GM21367 (cell line): ENCODE measurements at regions not wholly inside any gene's neighbourhood (a gene's known extent, or its start where the extent isn't known, plus 50 kb on each side); places are given as distances from the start of the nearest gene placed in this dataset.

ENCODE experiments used
- ATAC-seq: cut with Tn5 transposase; IDR thresholded peaks from one replicate; pipeline ENCODE4 v1.9.1; 2021; ENCODE audit not compliant: unreplicated experiment

DNA sequence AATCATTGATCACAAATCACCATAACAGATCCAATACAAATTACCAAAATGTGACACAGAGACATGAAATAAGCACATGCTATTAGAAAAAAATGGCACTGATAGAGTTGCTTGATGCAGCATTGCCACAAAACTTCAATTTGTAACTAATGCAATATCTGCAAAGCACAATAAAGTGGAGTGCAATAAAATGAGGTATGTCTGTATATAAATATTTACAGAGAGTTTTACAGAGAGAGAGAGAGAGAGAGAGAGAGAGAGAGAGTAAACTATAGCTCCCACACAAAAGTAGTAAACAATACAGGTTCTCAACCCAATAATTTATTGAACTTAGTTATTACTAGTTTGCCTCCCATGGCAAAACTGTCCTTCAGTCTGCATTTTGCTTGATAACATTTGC lies 1807.0 kb downstream of the SUCLG1 start:
- ATAC-seq = no peak

DNA sequence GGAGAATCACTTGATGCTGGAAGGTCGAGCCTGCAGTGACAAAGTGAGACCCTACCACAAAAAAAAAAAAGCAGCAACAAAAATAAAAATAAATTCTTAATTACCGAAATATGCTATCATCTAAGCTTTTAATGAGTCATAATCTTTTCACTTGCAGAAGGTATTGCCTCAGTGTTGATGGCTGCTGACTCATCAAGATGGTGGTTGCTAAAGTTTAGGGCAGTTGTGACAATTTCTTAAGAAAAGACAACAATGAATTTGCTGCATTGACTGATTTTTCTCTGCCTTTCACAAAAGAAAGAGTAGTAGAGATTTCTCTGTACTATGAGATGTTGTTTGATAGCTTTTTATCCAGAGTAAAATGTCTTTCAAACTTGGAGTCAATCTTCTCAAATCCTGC lies 1809.0 kb downstream of the SUCLG1 start:
- no peak for ATAC-seq

DNA sequence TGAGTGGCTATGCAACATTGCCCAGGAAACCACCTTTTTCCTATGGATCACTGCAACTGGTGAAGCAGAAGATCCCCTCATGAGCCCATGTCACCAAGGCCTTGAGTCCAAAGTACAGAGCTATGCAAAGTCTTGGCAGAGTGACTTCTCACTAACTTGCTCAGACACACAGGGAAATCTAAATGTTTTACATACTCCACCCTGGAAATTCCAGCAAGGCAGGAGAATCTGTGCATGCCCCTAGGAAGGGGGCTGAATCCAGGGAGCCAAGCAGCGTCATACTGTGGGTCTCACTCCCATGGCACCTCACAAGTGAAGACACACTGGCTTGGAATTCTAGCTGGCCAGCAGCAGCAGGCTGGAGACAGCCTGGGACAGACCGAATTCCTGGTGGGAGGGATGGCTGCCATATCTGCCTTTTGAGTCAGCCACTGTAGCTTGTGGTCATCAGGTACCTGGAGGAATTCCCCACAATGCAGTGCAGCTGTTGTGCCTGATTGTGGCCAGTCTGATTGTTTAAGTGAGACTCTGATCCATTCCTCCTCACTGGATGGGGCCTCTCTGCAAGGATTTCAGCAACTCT lies 1817.4 kb downstream of the SUCLG1 start:
- no peak for ATAC-seq

DNA sequence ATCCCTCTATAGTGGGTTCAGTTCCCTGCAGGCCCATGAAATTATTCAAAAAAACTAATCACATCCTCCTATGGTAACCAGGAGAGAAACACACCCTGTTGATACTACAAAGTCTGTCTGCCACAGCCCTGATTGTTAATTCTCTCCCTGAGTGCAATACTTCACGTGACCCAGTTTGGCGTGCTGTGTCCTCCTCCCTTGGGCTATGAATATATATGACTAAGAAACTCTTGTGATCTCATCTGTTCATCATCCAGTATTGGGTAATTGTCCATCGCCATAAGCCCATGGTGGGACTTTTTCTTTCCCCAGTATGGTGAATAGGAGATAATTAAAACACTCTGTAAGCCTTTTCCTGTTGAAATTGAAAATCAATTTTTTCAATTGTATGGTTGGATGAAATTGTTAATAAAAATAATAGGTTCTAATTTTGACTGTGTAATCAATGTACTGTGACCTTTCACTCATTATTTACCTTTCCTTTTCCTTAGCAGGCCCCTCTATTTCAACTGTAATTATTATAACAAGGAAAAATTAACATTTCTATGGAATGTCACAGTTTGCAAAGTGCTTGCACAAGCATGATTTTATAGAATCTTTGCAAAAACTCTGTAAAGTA lies 1822.6 kb downstream of the SUCLG1 start:
- ATAC-seq = no peak

DNA sequence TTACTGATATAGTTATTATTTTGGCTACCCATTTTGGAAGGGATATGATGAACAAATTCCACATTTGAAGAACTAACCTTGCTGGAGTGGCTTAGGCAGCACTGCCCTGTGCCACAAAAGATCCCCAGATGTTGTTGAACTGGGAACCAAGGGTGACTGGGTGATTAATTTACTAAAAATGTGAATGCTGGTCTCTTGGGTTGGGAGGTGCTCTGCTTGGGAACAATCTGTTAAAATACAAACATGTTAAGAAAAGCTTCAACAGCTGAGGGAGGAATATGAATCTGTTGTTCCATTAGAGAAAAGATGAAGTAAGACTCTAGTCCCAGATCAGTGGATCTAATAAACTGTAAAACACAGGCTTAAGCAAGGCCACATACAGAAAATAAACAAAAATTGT lies 1860.1 kb downstream of the SUCLG1 start:
- no peak for ATAC-seq

DNA sequence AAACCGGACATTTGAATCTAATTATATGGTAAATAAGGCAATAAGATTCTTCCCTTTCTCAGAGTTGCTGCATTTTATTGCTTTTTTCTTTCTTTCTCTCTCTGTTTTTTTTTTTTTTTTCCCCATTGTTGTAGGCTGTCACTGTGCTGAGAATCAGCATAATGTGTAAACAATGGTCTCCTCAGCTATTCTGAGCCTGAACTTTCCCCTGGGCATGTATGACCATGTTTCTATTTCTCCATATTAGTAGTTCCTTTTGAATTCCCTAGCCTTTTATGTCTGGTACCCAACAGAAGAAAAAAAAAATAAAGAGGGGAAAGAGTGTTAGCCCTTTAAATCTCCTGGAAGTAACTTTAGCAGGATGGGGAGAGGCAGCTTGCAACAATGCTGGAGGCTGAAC lies 1862.5 kb downstream of the SUCLG1 start:
- ATAC-seq = no peak

DNA sequence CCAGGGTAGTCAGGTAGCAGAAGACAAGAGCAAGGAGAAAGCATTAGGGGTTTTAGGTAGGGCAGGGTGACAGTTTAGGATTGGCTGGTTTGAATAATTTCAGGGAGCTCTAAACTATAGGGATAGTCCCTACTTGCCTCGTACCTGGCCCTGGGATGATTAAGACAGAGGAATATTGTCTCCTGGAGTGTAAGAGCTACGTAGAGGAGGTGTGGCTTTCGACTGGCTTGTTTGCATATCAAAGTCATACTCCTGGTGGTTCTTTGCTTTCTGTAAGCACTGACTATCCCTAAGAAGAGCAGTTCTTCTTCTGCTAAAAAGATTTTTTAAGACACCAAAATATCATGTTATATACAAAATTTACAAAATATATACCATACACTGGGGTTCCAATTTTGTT lies 1867.4 kb downstream of the SUCLG1 start:
- no peak for ATAC-seq

DNA sequence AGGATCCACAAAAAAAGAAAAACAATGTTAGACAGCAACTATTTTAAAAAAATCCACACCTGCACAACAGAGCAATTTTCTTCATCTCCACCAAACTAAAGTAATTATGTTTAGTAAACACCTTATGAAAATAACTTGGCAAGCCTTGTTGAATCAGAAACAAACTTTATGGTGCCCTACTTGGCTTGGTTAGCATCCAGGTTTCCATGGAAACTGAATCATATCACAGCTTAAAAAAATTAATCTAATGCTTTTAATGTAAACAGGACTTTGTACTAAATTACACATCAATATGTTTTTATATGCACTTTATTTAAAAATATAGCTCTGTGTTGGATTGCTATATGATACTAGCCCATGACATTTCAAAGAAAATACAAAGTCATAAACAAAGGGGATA lies 1882.4 kb downstream of the SUCLG1 start:
- no peak for ATAC-seq

DNA sequence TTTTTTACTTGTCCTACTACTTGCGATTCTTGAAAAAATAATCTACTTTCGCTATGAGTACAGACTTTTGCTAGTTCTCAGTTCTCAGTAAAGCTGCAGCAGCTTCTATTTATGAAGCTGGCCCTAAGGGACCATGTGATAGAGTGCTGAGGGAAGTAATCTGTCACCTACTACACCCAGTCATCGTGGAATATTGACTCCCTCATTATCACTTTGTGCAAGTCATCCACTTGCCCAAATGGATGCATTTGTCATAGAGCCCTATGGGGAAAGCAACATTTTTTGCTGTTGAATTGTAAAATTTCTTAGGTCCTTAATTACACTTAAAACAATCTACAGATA lies 1919.8 kb downstream of the SUCLG1 start:
- no peak for ATAC-seq

DNA sequence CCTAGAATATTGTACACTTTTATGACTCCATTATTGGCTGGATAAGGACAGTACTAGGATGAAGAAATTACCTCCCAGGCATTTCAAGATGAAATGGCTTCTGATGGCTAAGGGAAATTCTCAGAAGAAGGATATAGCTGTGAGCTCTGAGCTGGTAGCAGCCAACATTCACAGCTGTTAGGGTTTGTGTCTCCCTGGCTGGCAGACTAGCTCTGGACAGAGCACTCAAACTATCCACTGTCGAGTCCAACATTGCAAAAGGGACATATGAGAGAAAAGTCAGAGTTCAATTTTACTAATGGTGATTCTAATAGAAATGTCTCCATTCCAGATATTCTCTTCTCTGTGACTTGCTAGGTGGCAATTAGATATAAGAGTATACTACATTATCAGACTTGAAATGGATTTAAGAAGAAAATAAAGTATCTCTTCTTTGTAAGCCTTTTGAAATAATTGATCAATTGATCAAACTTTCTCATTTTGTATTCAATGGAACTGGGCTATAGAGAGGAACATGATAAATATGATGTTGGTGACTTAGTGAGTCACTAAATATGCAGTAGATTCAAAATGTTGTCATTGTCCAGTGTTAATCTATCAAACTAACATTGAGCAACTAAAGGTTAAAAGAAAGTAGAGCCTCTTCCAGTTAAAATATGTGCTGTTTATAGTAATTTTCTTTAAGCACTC lies 1920.3 kb downstream of the SUCLG1 start:
- ATAC-seq = no peak

DNA sequence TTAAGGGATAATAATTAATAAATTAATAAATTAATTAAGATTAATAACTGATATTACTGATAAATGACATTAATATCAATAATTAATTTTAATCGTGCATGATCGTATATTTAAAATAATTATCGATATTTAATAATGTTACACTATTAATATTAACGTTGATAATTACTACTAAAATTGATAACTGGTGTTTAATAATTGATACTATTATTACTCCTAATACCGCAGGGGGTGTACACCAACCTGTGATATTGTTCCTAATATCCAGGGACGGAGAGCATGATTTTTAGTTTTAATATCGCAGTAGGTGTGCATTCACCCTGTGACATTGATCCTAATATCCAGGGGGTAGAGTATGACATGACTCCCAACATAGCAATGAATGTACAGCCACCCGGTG lies 1930.8 kb downstream of the SUCLG1 start:
- no peak for ATAC-seq

DNA sequence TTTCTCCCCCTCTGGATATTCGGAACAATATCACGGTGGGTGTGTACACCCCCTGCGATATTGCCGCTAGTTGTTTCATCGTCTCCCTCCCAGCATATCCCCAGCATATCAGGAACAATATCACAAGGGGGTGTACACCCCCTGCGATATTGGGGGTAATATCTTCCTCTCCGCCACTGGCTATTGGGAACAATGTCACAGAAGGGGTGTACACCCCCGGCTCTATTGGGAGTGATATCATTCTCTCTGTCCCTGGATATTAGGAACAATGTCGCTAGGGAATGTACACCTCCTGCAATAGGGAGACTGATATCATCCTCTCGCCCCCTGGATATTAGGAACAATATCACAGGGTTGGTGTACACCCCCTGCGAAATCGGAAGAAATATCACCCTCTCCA lies 1932.0 kb downstream of the SUCLG1 start:
- ATAC-seq = no peak

DNA sequence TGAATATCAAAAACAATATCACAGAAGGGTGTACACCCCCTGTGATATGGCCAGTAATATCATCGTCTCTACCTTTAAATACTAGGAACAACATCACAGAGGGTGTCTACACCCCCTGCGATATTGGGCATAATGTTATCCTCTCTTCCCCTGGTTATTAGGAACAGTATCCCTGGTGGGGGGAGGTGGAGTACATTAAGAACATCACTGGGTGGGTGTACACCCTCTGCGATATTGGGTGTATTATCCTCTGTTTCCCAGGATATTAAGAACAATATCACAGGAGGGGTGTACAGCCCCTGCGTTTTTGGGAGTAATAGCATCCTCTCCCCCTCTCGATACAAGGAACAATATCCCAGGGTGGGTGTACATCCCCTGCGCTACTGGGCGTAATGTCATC lies 1932.8 kb downstream of the SUCLG1 start:
- no peak for ATAC-seq

DNA sequence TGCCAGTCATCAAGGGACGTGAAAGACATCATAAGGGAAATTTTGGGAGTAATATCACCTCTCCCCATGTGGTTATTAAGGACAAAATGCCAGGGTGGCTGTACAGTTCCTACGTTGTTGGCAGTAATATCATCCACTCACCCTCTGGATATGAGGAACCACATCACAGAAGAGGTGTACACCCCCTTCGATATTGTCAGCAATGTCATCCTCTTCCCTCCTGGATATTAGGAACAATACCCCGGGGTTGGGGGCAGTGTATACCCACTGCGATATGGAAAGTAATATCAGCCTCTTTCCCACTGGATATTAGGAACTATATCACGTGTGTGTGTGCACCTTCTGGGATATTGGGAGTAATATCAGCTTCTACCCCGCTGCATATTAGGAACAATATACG lies 1933.3 kb downstream of the SUCLG1 start:
- no peak for ATAC-seq

DNA sequence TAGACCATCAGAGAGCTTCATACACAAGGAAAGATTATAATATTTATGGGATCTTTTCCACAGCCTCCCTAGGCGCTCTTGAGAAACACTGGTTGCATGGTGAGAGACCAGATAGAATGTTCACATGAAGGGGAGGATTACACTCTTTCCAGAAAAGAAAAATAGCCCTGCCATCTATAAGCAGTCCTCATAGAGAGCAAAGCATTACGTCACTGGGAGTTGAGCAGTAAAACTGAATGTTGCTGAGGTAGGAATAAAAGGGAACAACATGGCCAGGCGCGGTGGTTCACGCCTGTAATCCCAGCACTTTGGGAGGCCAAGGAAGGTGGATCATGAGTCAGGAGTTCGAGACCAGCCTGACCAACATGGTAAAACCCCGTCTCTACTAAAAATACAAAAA lies 1934.3 kb downstream of the SUCLG1 start:
- no peak for ATAC-seq

DNA sequence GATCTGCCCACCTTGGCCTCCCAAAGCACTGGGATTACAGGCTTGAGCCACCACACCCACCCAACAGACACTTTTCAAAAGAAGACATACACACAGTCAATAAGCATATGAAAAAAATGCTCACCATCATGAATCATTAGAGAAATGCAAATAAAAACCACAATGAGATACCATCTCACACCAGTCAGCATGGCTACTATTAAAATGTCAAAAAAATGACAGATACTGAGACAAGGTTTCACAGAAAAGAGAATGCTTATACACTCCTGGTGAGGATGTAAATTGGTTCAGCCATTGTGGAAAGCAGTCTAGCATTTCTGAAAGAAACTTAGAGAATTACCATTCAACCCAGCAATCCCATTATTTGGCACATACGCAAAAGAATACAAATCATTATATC lies 1947.2 kb downstream of the SUCLG1 start:
- ATAC-seq = no peak

DNA sequence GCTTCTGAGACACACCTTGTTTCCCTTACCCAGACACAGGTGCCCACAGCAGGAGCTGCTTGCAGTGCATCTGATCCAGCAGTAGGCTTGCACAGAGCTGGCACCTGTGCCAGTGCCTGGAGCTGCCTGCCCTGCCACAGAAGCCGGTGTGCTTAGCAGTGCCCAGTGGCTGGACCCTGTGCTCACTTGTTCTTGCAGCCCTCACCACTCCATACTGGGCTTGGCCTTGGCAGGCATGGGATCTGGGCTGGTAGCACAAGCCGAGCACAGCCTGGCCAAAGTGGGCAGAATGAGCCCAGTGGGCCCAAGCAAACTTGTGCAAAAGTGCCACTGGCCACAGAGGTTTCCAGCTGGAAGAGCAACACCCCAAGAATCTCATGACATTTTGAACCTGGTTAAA lies 1950.4 kb downstream of the SUCLG1 start:
- no peak for ATAC-seq

DNA sequence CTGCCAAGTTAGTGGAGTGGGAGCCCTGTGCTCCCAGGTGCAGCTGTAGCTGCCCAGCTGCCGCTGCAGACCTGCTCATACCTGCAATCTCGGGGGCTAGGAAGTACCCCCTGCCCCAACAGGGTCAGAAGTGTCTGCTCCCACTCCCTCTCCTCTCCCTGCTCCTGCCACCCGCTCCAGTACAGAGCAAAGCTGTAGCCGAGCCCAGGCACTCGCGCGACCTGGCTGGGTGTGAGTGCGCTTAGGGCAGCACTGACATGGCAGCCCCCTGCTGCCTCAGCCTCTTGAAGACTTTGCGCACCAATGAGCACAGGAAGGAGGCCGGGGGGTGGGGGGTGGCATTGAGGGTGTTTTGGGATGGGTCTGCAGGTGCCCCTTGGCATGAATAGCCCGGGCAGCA lies 1951.4 kb downstream of the SUCLG1 start:
- no peak for ATAC-seq

DNA sequence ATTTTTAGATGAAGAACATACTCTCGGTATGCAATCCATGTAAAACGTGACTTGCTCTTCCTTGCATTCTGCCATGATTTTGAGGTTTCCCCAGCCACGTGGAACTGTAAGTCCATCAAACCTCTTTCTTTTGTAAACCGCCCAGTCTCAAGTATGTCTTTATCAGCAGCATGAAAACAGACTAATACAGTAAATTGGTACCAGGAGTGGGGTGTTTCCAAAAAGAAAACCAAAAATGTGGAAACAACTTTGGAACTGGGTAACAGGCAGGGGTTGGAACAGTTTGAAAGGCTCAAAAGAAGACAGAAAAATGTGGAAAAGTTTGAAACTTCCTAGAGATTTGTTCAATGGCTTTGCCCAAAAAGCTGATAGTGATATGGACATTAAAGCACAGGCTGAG lies 1957.9 kb downstream of the SUCLG1 start:
- no peak for ATAC-seq

DNA sequence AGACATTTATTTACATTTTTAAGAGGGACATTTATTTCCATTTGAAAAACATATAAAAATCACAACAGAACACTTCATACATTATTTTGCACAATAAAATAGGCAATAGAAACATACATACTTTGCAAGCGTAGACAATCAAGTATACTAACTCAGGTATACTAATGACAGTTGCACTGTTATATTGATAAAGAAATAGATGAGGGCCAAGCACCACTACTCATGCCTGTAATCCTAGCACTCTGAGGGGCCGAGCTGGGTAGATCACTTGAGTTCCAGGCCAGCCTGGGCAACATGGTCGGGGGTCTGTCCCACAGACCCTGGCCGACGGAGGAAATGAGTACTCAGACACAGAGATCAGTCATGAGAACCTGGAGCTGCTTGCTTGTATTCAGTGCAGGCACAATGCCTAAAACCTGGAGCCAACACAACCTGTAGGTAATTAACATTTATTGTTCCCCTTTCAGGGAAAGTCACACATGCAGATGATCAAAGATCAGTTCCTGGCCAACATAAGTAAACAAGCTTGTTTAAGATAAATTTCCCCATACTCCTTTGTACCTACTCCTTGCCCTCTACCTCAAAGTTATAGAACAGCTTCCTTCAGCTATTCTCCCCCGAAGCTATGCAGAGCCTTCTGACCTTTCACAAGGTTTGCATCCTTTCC lies 1960.2 kb downstream of the SUCLG1 start:
- no peak for ATAC-seq

DNA sequence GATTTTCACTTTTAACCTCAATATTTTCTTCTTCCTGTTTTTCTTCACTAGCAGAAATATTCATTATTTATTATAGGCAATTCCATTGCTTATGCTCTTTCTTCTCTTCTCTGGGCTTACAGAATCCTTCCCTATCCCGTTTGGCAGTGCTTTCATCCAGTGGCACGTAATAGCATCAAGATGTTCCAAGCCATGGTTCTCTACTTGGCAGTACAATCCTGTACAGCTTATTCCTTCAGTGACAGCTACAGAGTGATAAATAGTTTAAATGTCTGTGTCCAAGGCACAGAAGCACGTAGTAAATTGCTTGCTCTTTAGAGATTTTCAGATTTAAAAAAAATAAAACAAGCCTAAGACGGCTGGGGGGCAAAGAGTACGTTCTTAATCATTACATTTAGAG lies 1964.3 kb downstream of the SUCLG1 start:
- no peak for ATAC-seq

DNA sequence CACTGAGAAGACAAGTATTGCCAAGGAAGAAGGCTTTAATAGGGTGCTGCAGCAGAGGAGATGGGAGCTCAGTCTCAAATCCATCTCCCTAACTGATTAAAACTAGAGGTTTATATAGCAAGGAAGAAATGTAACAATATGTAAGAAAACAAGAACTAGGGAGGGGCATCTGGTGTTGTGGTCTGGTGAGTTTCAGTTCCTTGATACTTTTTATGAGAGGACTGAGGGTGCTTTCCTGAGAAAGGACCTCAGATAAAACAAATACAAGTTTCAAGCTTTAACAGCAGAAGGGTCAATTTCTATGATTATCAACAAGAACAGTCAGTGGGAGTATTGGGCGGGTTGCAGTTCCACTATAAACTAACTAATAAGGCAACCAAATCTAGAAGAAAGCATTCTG lies 1967.5 kb downstream of the SUCLG1 start:
- no peak for ATAC-seq
